HEK293T (cell line): ENCODE measurements at regions not wholly inside any gene's neighbourhood (a gene's known extent, or its start where the extent isn't known, plus 50 kb on each side); places are given as distances from the start of the nearest gene placed in this dataset.
"Not testable (repeated sequence)": the region's sequence is repeated elsewhere in the genome, so short reads cannot be mapped to it uniquely, and the experiment has no call there.

ENCODE experiments used
- FOXM1 ChIP-seq: fragments of 450-650 bp; IDR thresholded peaks from 2 replicates; pipeline ENCODE4 v1.6.1; 2017; ENCODE audit warnings: mild to moderate bottlenecking, borderline replicate concordance
- LEF1 ChIP-seq: fragments of 450-650 bp; IDR thresholded peaks from 2 replicates; pipeline ENCODE4 v1.6.1; 2017; ENCODE audit warnings: mild to moderate bottlenecking, borderline replicate concordance
- TARDBP ChIP-seq: fragments of 450-650 bp; IDR thresholded peaks from 2 replicates; pipeline ENCODE4 v1.6.1; 2016

DNA sequence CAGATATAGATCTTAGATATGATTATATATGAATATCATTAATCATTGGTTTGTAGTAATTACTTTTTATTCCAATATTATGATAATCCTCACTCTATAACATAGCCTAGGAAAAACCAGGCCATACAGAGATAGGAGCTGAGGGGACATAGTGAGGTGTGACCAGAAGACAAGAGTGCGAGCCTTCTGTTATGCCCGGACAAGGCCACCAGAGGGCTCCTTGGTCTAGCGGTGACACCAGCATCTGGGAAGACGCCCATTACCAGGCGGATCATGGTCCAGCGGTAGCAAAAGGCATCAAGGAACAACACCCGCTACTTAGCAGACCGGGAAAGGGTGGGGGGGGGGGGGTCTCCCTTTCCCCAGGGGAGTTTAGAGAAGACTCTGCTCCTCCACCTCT is 96.4 kb upstream of the WSB1 start:
- TF ChIP-seq FOXM1, TARDBP, LEF1: not testable (repeated sequence)
